ENCODE measurements at regions not wholly inside any gene's neighbourhood (a gene's known extent, or its start where the extent isn't known, plus 50 kb on each side); places are given as distances from the start of the nearest gene placed in this dataset.

DNA sequence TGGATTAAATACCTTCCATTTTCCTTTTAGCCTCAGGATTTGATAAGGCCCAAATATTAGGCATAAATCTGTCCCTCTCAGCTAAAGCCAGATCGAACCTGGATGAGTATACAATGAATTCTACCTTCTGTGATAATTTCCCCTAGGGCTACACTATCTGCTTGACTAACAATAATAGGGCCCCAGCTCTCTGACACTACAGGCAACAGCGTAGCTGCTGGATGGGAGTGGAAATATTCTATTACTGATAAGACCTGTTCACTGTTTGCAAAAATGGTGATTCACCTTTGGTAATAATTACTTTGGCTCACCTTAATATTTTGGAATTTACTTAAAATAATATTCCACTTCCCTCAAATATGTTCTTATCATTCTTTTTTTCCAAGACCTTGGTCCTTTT, 644.2 kb upstream of the SEMA6A start:
- Histone ChIP-seq H3K9me3 (replicated peaks; ENCODE audit: low read length) (no peaks in the 10 kb centered on the region), H3K27me3 (ENCODE audit: control insufficient read depth, insufficient read depth, low read length) (no peaks in the 10 kb centered on the region), H3K4me3 (ENCODE audit: low read length) (no peak overlapping the region), H3K4me2 (ENCODE audit: low read length) (no peak overlapping the region), H3K4me1 (ENCODE audit: control insufficient read depth, insufficient read depth, low read length) (no peaks in the 10 kb centered on the region), H3K9ac (ENCODE audit: low read depth, low read length) (no peak overlapping the region), H3K36me3 (ENCODE audit: insufficient read depth, low read length) (no peaks in the 10 kb centered on the region)

DNA sequence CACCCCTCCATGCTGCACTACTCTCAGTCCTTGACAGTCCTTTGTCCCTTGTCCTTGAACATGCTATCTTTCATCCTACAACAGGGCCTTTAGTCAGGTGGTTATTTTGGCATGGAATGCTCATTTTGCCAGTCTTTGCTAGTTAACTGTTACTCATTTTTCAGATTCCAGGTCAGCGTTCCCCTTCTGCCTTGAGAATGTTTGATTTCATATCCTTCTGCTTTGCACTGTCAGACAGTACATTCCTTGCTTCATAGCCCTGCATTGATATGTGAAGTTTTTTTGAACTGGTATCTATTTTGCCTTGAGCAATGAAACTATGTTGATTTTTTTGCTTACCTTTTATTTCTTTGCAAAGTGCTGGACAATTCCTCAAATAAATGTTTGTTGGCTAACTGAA, 638.2 kb upstream of the SEMA6A start:
- H3K4me1 ChIP-seq (ENCODE audit: control insufficient read depth, insufficient read depth, low read length) = no peaks in the 10 kb centered on the region
- no peaks in the 10 kb centered on the region for H3K9me3 ChIP-seq (replicated peaks; ENCODE audit: low read length)
- H3K36me3 ChIP-seq (ENCODE audit: insufficient read depth, low read length) = no peaks in the 10 kb centered on the region
- no peak overlapping the region for H3K9ac ChIP-seq (ENCODE audit: low read depth, low read length)
- no peak overlapping the region for H3K4me3 ChIP-seq (ENCODE audit: low read length)
- H3K27me3 ChIP-seq (ENCODE audit: control insufficient read depth, insufficient read depth, low read length) = no peaks in the 10 kb centered on the region
- no peak overlapping the region for H3K4me2 ChIP-seq (ENCODE audit: low read length)

DNA sequence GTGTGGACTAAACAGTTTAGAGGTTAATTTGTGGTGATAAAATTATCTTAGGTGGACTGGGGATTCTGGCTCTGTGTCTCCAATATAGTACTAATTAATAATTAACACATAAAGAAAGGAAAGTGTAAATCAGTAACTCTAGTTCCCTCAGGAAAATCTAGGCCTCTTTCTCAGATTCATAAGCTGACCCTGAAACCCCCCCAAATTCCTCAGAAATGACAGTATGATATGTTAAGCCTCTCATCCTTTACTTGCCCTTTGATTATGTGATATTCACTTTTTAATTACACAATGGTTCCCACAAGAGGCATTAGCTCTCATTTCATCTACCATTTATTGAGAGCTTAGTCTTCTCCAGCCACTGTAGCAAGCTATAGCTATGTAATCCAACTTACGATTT, 636.2 kb upstream of the SEMA6A start:
- no peak overlapping the region for H3K4me3 ChIP-seq (ENCODE audit: low read length)
- no peaks in the 10 kb centered on the region for H3K9me3 ChIP-seq (replicated peaks; ENCODE audit: low read length)
- no peaks in the 10 kb centered on the region for H3K4me1 ChIP-seq (ENCODE audit: control insufficient read depth, insufficient read depth, low read length)

DNA sequence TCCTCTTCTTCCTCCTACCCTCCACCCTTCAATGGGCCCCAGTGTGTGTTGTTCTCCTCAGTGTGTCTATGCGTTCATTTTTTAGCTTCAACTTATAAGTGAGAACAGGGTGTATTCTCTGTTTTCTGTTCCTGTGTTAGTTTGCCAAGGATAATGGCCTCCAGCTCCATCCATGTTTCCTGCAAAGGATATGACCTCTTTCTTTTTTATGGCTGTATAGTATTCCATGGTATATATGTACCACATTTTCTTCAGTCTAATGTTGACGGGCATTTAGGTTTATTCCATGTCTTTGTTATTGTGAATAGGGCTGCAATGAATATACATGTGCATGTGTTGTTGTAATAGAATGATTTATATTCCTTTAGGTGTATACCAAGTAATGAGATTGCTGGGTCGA, 634.9 kb upstream of the SEMA6A start:
- Histone ChIP-seq H3K36me3 (ENCODE audit: insufficient read depth, low read length) (no peaks in the 10 kb centered on the region), H3K9me3 (replicated peaks; ENCODE audit: low read length) (no peaks in the 10 kb centered on the region), H3K4me1 (ENCODE audit: control insufficient read depth, insufficient read depth, low read length) (no peaks in the 10 kb centered on the region), H3K4me2 (ENCODE audit: low read length) (no peak overlapping the region), H3K27me3 (ENCODE audit: control insufficient read depth, insufficient read depth, low read length) (no peaks in the 10 kb centered on the region), H3K9ac (ENCODE audit: low read depth, low read length) (no peak overlapping the region), H3K4me3 (ENCODE audit: low read length) (no peak overlapping the region)

More for the DNA sequence above, 636.2 kb upstream of the SEMA6A start:
- H3K36me3 ChIP-seq (ENCODE audit: insufficient read depth, low read length) = no peaks in the 10 kb centered on the region
- H3K4me2 ChIP-seq (ENCODE audit: low read length) = no peak overlapping the region
- H3K27me3 ChIP-seq (ENCODE audit: control insufficient read depth, insufficient read depth, low read length) = no peaks in the 10 kb centered on the region
- H3K9ac ChIP-seq (ENCODE audit: low read depth, low read length) = no peak overlapping the region

DNA sequence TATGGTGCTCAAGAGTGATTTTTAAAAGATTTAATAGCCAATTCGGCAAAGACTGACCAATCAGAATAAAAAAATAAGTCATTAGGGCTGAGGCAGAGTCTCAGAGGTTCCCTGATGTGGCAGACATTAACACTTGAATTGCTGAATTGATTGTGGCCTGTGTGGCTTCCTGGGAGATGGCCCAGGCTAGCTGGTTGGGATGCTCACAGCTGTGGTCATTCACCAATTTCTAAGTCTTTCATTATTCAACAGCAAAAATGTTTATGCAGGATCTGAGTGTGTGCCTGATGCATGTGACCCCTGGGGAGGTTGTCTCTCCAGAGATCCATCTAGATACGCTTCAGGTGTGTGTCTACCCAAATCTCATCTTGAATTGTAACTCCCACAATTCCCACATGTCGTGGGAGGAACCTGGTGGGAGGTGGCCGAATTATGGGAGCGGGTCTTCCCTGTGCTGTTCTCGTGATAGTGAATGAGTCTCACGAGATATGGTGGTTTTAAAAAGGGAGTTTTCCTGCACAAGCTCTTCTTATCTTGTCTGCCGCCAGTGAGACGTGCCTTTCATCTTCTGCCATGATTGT, 632.6 kb upstream of the SEMA6A start:
- Histone ChIP-seq H3K4me1 (ENCODE audit: control insufficient read depth, insufficient read depth, low read length) (no peaks in the 10 kb centered on the region), H3K4me3 (ENCODE audit: low read length) (no peak overlapping the region), H3K36me3 (ENCODE audit: insufficient read depth, low read length) (no peaks in the 10 kb centered on the region), H3K9ac (ENCODE audit: low read depth, low read length) (no peak overlapping the region), H3K4me2 (ENCODE audit: low read length) (no peak overlapping the region), H3K9me3 (replicated peaks; ENCODE audit: low read length) (no peaks in the 10 kb centered on the region), H3K27me3 (ENCODE audit: control insufficient read depth, insufficient read depth, low read length) (no peaks in the 10 kb centered on the region)

DNA sequence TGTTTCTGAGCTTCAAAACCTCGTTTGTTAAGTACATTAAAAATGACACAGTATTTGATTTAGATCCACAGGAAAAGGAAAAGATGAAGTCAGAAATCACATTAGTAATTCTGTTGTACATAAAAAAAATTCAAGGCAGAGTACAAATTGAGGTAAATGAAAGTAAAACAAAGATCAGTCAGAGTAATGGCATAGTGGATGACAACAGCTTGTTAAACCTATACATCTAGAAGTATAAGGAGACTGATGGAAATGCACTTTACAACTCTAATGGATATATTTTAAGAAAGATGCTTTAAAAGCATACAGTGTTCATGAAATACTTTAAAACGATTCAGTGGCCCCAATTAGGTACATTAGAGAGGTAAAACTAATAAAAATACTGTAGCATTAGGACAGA, 631.3 kb upstream of the SEMA6A start:
- H3K27me3 ChIP-seq (ENCODE audit: control insufficient read depth, insufficient read depth, low read length) = no peaks in the 10 kb centered on the region
- no peak overlapping the region for H3K4me3 ChIP-seq (ENCODE audit: low read length)
- H3K4me1 ChIP-seq (ENCODE audit: control insufficient read depth, insufficient read depth, low read length) = no peaks in the 10 kb centered on the region
- H3K9me3 ChIP-seq (replicated peaks; ENCODE audit: low read length) = no peaks in the 10 kb centered on the region
- no peaks in the 10 kb centered on the region for H3K36me3 ChIP-seq (ENCODE audit: insufficient read depth, low read length)
- H3K4me2 ChIP-seq (ENCODE audit: low read length) = no peak overlapping the region
- no peak overlapping the region for H3K9ac ChIP-seq (ENCODE audit: low read depth, low read length)

DNA sequence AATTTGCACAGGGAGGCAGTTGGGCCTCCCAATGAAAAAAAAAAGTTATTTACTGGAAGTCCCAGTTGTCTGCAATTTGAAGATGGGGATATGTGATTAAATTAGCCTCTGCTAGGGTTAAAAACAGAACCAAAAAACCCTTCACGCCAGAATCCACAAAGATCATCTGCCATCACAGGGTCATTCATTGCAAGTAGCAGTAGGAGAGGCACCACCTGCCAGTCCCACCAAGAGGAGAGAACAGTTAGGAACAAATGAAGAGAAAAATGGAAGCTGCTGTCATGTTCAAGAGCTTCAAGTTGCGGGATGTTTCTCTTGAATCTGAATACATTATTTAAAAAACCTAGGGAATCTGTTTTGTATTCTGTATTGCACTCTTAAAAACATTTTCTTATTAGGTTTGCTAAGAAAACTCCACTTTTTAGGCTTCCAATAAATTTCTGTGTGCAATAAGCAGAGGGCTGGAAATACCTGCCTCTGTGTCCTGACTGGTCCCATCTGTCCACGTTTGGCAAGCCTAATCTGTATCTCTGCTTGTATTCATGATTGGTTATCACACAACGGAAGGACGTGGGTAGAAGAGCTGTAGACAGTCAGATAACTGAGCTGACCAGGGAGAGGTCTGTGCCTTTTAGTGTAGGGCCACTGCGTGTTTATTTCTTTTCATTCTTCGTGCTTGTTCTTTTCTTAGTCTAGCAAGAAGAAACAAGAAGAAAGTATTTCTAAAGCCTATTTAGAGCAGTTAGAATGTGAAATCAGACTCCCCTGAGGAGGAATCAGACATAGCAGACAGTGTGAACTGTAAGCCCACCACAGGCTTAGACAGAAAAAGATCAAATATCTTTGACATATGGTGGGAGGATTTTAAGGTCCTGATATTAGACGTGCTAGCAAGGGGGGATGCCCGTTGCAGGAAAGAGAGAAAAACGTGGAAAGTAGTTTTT, 630.6 kb upstream of the SEMA6A start:
- H3K4me1 ChIP-seq (ENCODE audit: control insufficient read depth, insufficient read depth, low read length) = no peaks in the 10 kb centered on the region

DNA sequence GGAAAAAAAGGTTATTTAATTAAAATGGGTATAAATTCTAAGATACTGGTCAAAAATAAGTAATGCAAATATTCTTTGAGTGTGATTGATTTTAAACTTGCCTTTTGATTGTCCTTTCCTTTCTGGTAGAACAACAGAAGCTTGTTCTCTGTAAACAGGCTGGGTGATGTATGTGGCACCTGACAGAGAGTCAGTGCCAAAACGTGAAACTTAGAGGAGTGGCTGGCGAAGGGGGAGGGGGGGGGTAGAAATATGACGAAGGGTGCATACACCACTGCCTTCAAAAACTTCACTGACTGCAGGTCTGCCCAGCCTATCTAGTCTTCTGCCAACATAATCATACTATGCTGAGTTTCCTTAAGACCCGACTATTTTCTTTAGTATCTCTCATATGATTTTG, 629.8 kb upstream of the SEMA6A start:
- H3K4me1 ChIP-seq (ENCODE audit: control insufficient read depth, insufficient read depth, low read length) = no peaks in the 10 kb centered on the region
- H3K36me3 ChIP-seq (ENCODE audit: insufficient read depth, low read length) = no peaks in the 10 kb centered on the region
- no peaks in the 10 kb centered on the region for H3K27me3 ChIP-seq (ENCODE audit: control insufficient read depth, insufficient read depth, low read length)
- no peaks in the 10 kb centered on the region for H3K9me3 ChIP-seq (replicated peaks; ENCODE audit: low read length)
- H3K9ac ChIP-seq (ENCODE audit: low read depth, low read length) = no peak overlapping the region
- H3K4me3 ChIP-seq (ENCODE audit: low read length) = no peak overlapping the region
- no peak overlapping the region for H3K4me2 ChIP-seq (ENCODE audit: low read length)

More for the DNA sequence above, 630.6 kb upstream of the SEMA6A start:
- H3K27me3 ChIP-seq (ENCODE audit: control insufficient read depth, insufficient read depth, low read length) = no peaks in the 10 kb centered on the region
- H3K9me3 ChIP-seq (replicated peaks; ENCODE audit: low read length) = no peaks in the 10 kb centered on the region
- H3K36me3 ChIP-seq (ENCODE audit: insufficient read depth, low read length) = no peaks in the 10 kb centered on the region
- H3K4me2 ChIP-seq (ENCODE audit: low read length) = no peak overlapping the region
- no peak overlapping the region for H3K9ac ChIP-seq (ENCODE audit: low read depth, low read length)
- no peak overlapping the region for H3K4me3 ChIP-seq (ENCODE audit: low read length)

DNA sequence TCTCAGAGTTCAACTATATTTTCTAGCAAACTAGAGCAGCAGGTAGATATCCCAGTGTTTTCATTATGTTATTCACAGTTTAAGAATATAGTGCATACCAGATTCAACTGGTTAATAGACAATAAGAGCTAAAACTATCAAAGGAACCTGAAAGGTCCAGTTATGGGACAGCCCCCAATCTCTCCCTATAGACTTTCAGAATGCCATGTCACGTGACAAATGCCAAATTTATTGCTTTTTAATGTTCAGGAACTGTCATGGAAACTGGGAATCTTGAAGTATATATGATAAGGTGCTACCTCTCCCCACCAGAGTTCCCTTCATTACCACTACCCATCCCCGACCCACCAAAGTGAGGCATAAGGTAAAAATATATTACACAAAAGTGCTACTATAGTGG, 629.0 kb upstream of the SEMA6A start:
- Histone ChIP-seq H3K4me1 (ENCODE audit: control insufficient read depth, insufficient read depth, low read length) (no peaks in the 10 kb centered on the region), H3K4me3 (ENCODE audit: low read length) (no peak overlapping the region), H3K36me3 (ENCODE audit: insufficient read depth, low read length) (no peaks in the 10 kb centered on the region), H3K9ac (ENCODE audit: low read depth, low read length) (no peak overlapping the region), H3K9me3 (replicated peaks; ENCODE audit: low read length) (no peaks in the 10 kb centered on the region), H3K4me2 (ENCODE audit: low read length) (no peak overlapping the region), H3K27me3 (ENCODE audit: control insufficient read depth, insufficient read depth, low read length) (no peaks in the 10 kb centered on the region)

DNA sequence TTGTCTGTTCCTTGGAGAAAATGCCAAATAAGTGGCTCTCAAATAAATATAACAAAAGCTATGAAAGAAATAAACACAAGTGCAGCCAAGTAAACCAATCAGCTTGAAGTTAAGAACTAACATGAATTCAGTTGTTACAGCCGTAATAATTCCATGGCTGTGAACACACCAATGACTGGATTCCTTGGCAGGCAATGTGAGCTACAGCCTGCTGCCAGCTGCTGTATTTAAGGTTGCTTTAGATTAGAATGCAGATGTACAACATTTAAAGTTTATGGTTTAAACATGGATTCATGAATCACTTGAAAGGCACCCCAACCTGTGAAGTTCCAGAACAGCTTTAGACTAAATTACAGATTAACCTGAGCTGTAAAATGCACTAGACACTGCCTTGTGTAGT, 626.4 kb upstream of the SEMA6A start:
- Histone ChIP-seq H3K27me3 (ENCODE audit: control insufficient read depth, insufficient read depth, low read length) (no peaks in the 10 kb centered on the region), H3K4me3 (ENCODE audit: low read length) (no peak overlapping the region), H3K9me3 (replicated peaks; ENCODE audit: low read length) (no peaks in the 10 kb centered on the region), H3K36me3 (ENCODE audit: insufficient read depth, low read length) (no peaks in the 10 kb centered on the region), H3K4me2 (ENCODE audit: low read length) (no peak overlapping the region), H3K4me1 (ENCODE audit: control insufficient read depth, insufficient read depth, low read length) (no peaks in the 10 kb centered on the region), H3K9ac (ENCODE audit: low read depth, low read length) (no peak overlapping the region)

DNA sequence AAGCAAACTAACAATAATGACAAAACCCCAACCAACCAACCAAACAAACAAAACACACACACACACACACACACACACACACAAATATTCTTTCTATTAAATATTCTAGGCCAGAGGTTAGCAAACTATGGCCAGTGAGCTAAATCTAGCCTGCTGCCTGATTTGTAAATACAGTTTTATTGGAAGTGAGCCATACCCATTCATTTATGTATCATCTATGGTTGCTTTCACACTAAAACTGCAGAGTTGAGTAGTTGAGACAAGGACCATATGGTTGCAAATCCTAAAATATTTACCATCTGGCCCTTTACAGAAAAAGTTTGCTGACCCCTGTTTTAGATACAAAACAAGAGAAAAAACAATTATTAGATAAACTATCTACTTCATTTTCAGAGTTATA, 620.5 kb upstream of the SEMA6A start:
- Histone ChIP-seq H3K36me3 (ENCODE audit: insufficient read depth, low read length) (no peaks in the 10 kb centered on the region), H3K27me3 (ENCODE audit: control insufficient read depth, insufficient read depth, low read length) (no peaks in the 10 kb centered on the region), H3K4me2 (ENCODE audit: low read length) (no peak overlapping the region), H3K4me1 (ENCODE audit: control insufficient read depth, insufficient read depth, low read length) (no peaks in the 10 kb centered on the region), H3K9me3 (replicated peaks; ENCODE audit: low read length) (no peaks in the 10 kb centered on the region), H3K4me3 (ENCODE audit: low read length) (no peak overlapping the region), H3K9ac (ENCODE audit: low read depth, low read length) (no peak overlapping the region)

DNA sequence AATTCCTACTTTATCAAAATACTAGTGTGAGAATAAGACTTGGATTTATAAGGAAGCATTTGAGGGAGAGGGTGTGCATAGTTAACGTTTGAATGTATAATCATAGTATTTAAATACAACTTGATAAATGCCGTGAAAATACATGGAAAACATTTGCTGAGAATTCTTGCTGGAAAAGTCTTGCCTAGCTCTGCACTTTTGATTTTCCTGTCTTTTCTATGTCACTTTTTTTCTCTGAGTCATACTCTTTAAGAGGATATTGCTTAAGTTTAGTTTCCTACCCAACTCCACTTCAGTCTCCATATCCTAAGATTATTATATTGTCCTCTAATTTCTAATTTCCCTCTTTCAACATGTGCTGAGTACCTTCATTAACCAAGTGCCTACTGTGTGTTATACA, 616.6 kb upstream of the SEMA6A start:
- no peak overlapping the region for H3K4me3 ChIP-seq (ENCODE audit: low read length)
- no peak overlapping the region for H3K4me2 ChIP-seq (ENCODE audit: low read length)
- H3K36me3 ChIP-seq (ENCODE audit: insufficient read depth, low read length) = no peaks in the 10 kb centered on the region
- no peaks in the 10 kb centered on the region for H3K4me1 ChIP-seq (ENCODE audit: control insufficient read depth, insufficient read depth, low read length)
- H3K9me3 ChIP-seq (replicated peaks; ENCODE audit: low read length) = no peaks in the 10 kb centered on the region
- no peaks in the 10 kb centered on the region for H3K27me3 ChIP-seq (ENCODE audit: control insufficient read depth, insufficient read depth, low read length)
- no peak overlapping the region for H3K9ac ChIP-seq (ENCODE audit: low read depth, low read length)

Data from skeletal muscle satellite cell (primary cell).